B cell (primary cell): ENCODE measurements at regions not wholly inside any gene's neighbourhood (a gene's known extent, or its start where the extent isn't known, plus 50 kb on each side); places are given as distances from the start of the nearest gene placed in this dataset.
"Not testable (repeated sequence)": the region's sequence is repeated elsewhere in the genome, so short reads cannot be mapped to it uniquely, and the experiment has no call there.

Experiments used
- CTCF ChIP-seq: fragments of 200-600 bp; IDR thresholded peaks from one replicate; pipeline ENCODE4 v1.8.0; 2022; ENCODE audit warnings: antibody characterized with exemption, mild to moderate bottlenecking
- EZH2 ChIP-seq: IDR thresholded peaks from 2 replicates; pipeline ENCODE4 v1.6.1; 2012; ENCODE audit warnings: borderline replicate concordance, low read depth, mild to moderate bottlenecking, moderate library complexity, low read length; ENCODE audit not compliant: insufficient read depth, poor library complexity, severe bottlenecking

- not testable (repeated sequence) for TF ChIP-seq CTCF, EZH2
Observed at GRCh38 chr17:26936645-26937044, 357.3 kb upstream of the WSB1 start.
